Liver (tissue), 3 donors: ENCODE measurements at regions not wholly inside any gene's neighbourhood (a gene's known extent, or its start where the extent isn't known, plus 50 kb on each side); places are given as distances from the start of the nearest gene placed in this dataset.

Experiments used
- CTCF ChIP-seq: fragments of 150-350 bp; IDR thresholded peaks from 2 replicates; pipeline ENCODE4 v1.5.1; 2017; ENCODE audit warnings: improper control_type of control experiment, low read depth, low read length; ENCODE audit not compliant: missing input control
- GABPA ChIP-seq, 2 donors: IDR thresholded peaks in 1 of 2; conservative IDR thresholded peaks in 1 of 2; 2 replicates each; pipeline ENCODE4 v1.6.1; 2016; ENCODE audit warnings: antibody characterized with exemption in 2 of 2, mild to moderate bottlenecking in 1 of 2, moderate library complexity in 1 of 2
- NR2F2 ChIP-seq: IDR thresholded peaks from 2 replicates; pipeline ENCODE4 v1.6.1; 2016; ENCODE audit warnings: antibody characterized with exemption
- RAD21 ChIP-seq, 2 donors: IDR thresholded peaks; 2 replicates each; pipeline ENCODE4 v1.6.1; 2016; ENCODE audit warnings: antibody characterized with exemption in 2 of 2, mild to moderate bottlenecking in 2 of 2
- TAF1 ChIP-seq: conservative IDR thresholded peaks from 2 replicates; pipeline ENCODE4 v1.6.1; 2016; ENCODE audit warnings: antibody characterized with exemption, mild to moderate bottlenecking
- YY1 ChIP-seq: IDR thresholded peaks from 2 replicates; pipeline ENCODE4 v1.6.1; 2016; ENCODE audit warnings: antibody characterized with exemption, mild to moderate bottlenecking
- donor health status: healthy.
- donor health status: healthy.

- TF ChIP-seq RAD21 (IDR thresholded peaks at IDR 0.05) (no peak), NR2F2 (no peak), YY1 (no peak), CTCF (no peak), TAF1 (no peak), GABPA (IDR thresholded peaks at IDR 0.05 in 1 of 2, conservative IDR thresholded peaks at IDR 0.05 in 1 of 2) (no peak)
Observed at GRCh38 chr2:106299696-106300095, 105.6 kb upstream of the UXS1 start.
